ENCODE measurements at regions not wholly inside any gene's neighbourhood (a gene's known extent, or its start where the extent isn't known, plus 50 kb on each side); places are given as distances from the start of the nearest gene placed in this dataset.
A peak's percentile ranks its signal among the peaks of the same experiment; 100 is the strongest.

DNA sequence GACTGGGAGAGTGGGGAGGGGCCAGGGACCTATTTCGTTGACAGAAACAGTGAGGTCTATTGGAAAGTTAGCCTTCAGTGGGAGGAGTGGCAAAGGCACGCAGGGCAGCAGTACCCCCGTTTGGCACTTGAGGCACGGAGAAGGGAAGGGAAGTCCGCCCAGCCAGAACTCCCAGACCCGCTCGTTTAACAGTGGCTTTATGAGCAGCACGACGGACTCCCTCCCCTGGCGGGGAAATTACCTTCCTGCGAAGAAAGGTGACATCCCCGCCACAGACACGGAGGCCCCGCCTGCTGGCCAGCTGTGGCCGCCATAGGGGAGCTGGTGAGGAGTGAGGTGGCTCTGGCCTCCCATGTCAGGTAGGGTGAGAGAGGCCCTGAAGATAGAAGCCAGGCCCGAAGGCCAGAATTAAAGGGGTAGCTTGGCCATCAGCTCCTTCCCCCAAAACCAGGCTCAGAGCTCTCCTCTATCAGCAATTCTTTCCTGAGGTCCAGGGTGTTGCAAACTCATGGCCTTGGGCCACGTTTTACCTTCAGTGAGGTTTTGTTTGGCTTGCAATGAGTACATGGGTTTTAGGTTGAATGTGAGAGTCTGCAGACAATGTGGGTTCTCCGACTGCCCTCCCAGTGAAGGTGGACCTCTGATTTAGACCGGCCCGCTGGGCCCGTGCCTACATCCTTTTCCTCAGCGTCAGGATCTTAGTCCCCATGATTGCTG lies 123.7 kb downstream of the MRPL14 start (continued):
- no peak for TF ChIP-seq MAF1 (CRISPR knock-in tag; IDR thresholded peaks at IDR 0.05; ENCODE audit: borderline replicate concordance)
- TF ChIP-seq SPEN (CRISPR knock-in tag; IDR thresholded peaks at IDR 0.05; ENCODE audit: low read depth), result peak; percentile 35; the same call in 1 of the 2 replicates
- TF ChIP-seq ZNF33A (CRISPR knock-in tag; IDR thresholded peaks at IDR 0.05; ENCODE audit: borderline replicate concordance), result no peak
- no peak for TF ChIP-seq STAT5B (CRISPR knock-in tag; IDR thresholded peaks at IDR 0.05)
- no peak for TF ChIP-seq ZNF512B (CRISPR knock-in tag; IDR thresholded peaks at IDR 0.05; ENCODE audit: borderline replicate concordance)
- TF ChIP-seq ZNF207 (IDR thresholded peaks at IDR 0.05; ENCODE audit: borderline replicate concordance), result no peak
- TF ChIP-seq ZNF629 (CRISPR knock-in tag; conservative IDR thresholded peaks at IDR 0.05), result peak; percentile 51; the same call in 1 of the 2 replicates
- TF ChIP-seq ZNF430 (CRISPR knock-in tag; IDR thresholded peaks at IDR 0.05), result 0 out of 2 replicates have a peak, but pooled peaks have one; percentile 22
- TF ChIP-seq ZNF431 (CRISPR knock-in tag; IDR thresholded peaks at IDR 0.05; ENCODE audit: borderline replicate concordance, low read depth), result no peak
- TF ChIP-seq GLI4 (CRISPR knock-in tag; IDR thresholded peaks at IDR 0.05; ENCODE audit: borderline replicate concordance), result 0 out of 2 replicates have a peak, but pooled peaks have one; percentile 65
- 0 out of 2 replicates have a peak, but pooled peaks have one; percentile 20 for TF ChIP-seq RARA (CRISPR knock-in tag; IDR thresholded peaks at IDR 0.05)
- TF ChIP-seq, protein P1, sequence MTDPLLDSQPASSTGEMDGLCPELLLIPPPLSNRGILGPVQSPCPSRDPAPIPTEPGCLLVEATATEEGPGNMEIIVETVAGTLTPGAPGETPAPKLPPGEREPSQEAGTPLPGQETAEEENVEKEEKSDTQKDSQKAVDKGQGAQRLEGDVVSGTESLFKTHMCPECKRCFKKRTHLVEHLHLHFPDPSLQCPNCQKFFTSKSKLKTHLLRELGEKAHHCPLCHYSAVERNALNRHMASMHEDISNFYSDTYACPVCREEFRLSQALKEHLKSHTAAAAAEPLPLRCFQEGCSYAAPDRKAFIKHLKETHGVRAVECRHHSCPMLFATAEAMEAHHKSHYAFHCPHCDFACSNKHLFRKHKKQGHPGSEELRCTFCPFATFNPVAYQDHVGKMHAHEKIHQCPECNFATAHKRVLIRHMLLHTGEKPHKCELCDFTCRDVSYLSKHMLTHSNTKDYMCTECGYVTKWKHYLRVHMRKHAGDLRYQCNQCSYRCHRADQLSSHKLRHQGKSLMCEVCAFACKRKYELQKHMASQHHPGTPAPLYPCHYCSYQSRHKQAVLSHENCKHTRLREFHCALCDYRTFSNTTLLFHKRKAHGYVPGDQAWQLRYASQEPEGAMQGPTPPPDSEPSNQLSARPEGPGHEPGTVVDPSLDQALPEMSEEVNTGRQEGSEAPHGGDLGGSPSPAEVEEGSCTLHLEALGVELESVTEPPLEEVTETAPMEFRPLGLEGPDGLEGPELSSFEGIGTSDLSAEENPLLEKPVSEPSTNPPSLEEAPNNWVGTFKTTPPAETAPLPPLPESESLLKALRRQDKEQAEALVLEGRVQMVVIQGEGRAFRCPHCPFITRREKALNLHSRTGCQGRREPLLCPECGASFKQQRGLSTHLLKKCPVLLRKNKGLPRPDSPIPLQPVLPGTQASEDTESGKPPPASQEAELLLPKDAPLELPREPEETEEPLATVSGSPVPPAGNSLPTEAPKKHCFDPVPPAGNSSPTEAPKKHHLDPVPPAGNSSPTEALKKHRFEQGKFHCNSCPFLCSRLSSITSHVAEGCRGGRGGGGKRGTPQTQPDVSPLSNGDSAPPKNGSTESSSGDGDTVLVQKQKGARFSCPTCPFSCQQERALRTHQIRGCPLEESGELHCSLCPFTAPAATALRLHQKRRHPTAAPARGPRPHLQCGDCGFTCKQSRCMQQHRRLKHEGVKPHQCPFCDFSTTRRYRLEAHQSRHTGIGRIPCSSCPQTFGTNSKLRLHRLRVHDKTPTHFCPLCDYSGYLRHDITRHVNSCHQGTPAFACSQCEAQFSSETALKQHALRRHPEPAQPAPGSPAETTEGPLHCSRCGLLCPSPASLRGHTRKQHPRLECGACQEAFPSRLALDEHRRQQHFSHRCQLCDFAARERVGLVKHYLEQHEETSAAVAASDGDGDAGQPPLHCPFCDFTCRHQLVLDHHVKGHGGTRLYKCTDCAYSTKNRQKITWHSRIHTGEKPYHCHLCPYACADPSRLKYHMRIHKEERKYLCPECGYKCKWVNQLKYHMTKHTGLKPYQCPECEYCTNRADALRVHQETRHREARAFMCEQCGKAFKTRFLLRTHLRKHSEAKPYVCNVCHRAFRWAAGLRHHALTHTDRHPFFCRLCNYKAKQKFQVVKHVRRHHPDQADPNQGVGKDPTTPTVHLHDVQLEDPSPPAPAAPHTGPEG (CRISPR knock-in tag; IDR thresholded peaks at IDR 0.05), result no peak
- no peak for TF ChIP-seq ZNF225 (CRISPR knock-in tag; IDR thresholded peaks at IDR 0.05)
- TF ChIP-seq CENPT (CRISPR knock-in tag; IDR thresholded peaks at IDR 0.05; ENCODE audit: low read depth), result no peak
- 0 out of 2 replicates have a peak, but pooled peaks have one; percentile 26 for TF ChIP-seq ZNF292 (CRISPR knock-in tag; IDR thresholded peaks at IDR 0.05; ENCODE audit: borderline replicate concordance, low read depth)
- TF ChIP-seq ZNF619 (CRISPR knock-in tag; IDR thresholded peaks at IDR 0.05), result no peak
- no peak for TF ChIP-seq SP2 (CRISPR knock-in tag; IDR thresholded peaks at IDR 0.05)
- no peak for TF ChIP-seq ZNF574 (CRISPR knock-in tag; IDR thresholded peaks at IDR 0.05)
